ENCODE measurements at regions not wholly inside any gene's neighbourhood (a gene's known extent, or its start where the extent isn't known, plus 50 kb on each side); places are given as distances from the start of the nearest gene placed in this dataset.
"Not testable (repeated sequence)": the region's sequence is repeated elsewhere in the genome, so short reads cannot be mapped to it uniquely, and the experiment has no call there.

DNA sequence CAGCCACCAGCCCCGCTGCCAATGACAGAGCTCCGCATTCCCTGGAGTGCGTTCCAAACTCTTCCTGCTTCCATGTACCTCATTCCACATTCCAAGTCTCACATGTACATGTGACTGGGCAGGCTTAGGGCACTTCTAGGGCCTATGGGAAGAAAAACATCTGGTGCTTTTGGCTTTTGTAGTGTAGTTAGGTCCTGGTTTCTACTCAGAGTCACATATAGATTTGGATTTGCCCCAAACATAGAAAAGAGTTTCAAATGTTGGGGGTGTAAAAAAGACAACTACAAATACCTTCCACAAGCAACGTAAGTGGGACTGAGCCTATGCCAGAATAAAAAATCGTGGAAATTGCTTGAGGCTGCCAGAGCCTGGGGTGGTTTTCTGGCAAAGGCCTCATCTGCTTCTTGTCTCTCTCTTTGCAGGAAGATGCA, 84.1 kb downstream of the ZNF467 start:
- ATAC-seq (no peak), DNase-seq (no peak)
- Mint-ChIP-seq H3K9me3 (peaks cover 4% of the 10 kb centered on the region), H3K27ac (no peak overlapping the region), H3K36me3 (ENCODE audit: low read depth) (no peaks in the 10 kb centered on the region), H3K27me3 (peaks cover 45% of the 10 kb centered on the region), H3K4me1 (peaks cover 2% of the 10 kb centered on the region), H3K4me3 (no peak overlapping the region)

DNA sequence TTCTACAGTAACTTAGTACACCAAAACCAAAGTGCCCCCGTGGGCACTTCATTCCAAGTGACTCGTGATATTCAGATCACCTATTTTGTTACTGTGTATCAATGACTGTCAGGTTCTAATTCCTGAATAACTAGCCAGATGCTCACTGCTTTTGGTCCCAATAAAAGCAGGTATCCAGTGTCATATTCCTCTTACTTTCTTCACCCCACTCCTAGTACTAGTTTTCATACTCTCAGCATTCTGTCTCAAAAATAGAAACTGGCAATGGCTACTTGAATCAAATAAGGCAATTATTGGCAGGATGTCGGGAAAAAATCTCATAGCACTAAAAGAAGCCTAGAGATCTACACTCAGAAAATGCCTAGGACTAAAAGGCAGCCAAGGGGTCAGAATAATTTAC, 84.6 kb downstream of the ZNF467 start:
- H3K9me3 Mint-ChIP-seq, result peaks cover 4% of the 10 kb centered on the region
- ATAC-seq, result no peak
- no peaks in the 10 kb centered on the region for H3K36me3 Mint-ChIP-seq (ENCODE audit: low read depth)
- DNase-seq, result no peak
- peaks cover 2% of the 10 kb centered on the region for H3K4me1 Mint-ChIP-seq
- peaks cover 44% of the 10 kb centered on the region for H3K27me3 Mint-ChIP-seq
- no peak overlapping the region for H3K4me3 Mint-ChIP-seq
- no peak overlapping the region for H3K27ac Mint-ChIP-seq

DNA sequence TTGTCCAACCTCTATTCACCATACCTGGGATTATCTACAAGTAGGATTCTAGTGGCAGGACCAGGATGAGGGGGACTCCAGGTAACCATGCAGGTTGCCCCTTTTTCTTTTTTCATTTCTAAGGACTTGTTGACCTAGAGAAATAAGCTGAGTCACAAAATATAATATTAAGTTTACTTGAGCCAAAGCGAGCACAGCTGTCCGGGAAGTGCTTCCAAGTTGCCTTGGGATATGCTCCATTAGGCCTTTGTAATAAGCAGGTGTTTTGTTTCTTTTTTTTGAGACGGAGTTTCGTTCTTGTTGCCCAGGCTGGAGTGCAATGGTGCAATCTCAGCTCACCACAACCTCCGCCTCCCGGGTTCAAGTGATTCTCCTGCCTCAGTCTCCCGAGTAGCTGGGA, 85.6 kb downstream of the ZNF467 start:
- H3K27me3 Mint-ChIP-seq, result peaks cover 37% of the 10 kb centered on the region
- not testable (repeated sequence) for H3K27ac Mint-ChIP-seq; H3K36me3 Mint-ChIP-seq (ENCODE audit: low read depth); H3K4me3 Mint-ChIP-seq; ATAC-seq; DNase-seq; H3K4me1 Mint-ChIP-seq; H3K9me3 Mint-ChIP-seq

DNA sequence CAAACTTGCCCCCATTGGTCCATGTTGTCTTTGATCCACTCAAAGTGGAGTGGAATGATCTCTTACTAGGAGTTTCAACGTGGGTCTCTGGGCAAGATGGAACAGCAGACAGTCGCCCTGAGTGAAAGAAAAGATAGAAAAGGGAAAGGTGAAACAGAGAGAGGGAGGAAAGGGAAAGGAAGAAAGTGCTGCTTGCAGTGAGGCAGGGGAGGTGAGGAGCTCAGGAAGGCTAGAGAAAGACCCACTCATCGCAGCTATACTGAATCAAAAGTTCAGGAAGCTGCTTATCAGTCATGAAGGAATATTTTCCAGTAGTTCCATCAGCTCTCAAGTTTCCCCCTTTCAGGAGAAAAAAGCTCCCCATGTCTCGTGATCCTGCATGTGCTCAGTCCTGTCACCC, 86.9 kb downstream of the ZNF467 start:
- H3K4me1 Mint-ChIP-seq, result no peaks in the 10 kb centered on the region
- no peak overlapping the region for H3K27ac Mint-ChIP-seq
- peaks cover 4% of the 10 kb centered on the region for H3K9me3 Mint-ChIP-seq
- no peak for DNase-seq
- no peaks in the 10 kb centered on the region for H3K36me3 Mint-ChIP-seq (ENCODE audit: low read depth)
- H3K4me3 Mint-ChIP-seq, result no peak overlapping the region
- no peak for ATAC-seq
- H3K27me3 Mint-ChIP-seq, result peaks cover 32% of the 10 kb centered on the region

DNA sequence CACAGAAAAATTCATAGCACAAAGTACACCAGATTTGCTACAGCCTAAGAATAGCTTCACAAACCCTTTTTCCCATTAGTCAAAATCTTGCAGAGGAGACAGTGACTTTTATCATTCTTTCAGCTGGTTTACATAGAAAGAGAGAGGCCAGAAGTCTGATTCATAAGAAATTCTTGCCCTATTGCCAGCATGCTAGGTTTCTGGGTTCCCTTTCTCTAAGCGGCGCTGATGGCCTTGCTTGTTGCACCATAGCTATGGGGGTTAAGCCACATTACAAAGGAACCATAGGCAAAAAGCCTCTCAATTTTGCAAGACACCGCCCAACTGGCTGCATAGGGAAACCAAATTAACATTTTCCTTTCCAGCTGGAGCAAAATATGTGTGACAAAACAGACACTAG, 87.4 kb downstream of the ZNF467 start:
- Mint-ChIP-seq H3K4me1 (no peaks in the 10 kb centered on the region), H3K27me3 (peaks cover 29% of the 10 kb centered on the region), H3K27ac (no peak overlapping the region), H3K36me3 (ENCODE audit: low read depth) (no peaks in the 10 kb centered on the region), H3K9me3 (peaks cover 4% of the 10 kb centered on the region), H3K4me3 (no peak overlapping the region)
- ATAC-seq, result no peak
- no peak for DNase-seq

DNA sequence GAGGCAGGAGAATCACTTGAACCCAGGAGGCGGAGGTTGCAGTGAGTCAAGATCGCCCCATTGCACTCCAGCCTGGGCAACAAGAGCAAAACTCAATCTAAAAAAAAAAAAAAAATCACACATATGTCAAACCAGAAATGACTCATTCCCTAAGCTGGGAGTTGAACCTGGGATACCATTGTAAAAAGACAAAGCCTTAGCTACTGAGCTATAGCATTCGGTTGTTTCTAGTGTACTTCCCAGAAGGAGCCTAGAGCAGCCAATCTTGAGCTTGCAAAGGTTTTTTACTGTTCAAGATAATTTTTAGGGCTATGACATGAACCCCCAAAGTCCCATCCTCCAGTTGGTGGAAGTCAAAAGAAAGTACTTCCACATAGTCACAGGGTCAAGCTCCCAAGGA, 87.9 kb downstream of the ZNF467 start:
- Mint-ChIP-seq H3K27ac (no peak overlapping the region), H3K9me3 (peaks cover 4% of the 10 kb centered on the region), H3K27me3 (peaks cover 29% of the 10 kb centered on the region), H3K4me1 (no peaks in the 10 kb centered on the region), H3K4me3 (no peak overlapping the region), H3K36me3 (ENCODE audit: low read depth) (no peaks in the 10 kb centered on the region)
- no peak for ATAC-seq
- no peak for DNase-seq

DNA sequence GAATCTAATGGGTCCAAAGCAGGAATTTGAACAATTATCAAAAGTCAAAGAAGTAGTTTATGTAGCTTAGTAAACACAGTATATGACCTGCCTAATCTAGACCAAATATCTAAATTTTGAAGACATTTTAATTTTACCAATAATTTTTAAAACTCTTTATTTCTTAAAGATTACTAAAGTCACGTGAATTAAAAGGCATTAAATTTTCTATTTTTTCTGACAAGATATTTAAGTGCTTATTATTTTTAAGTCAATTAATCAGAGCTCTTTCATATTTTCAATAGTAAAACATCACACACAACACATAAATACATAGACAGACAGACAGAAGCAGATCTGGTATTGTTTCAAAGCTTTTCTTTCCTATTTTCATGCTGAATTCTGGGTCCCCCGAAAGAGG, 89.5 kb downstream of the ZNF467 start:
- no peak overlapping the region for H3K27ac Mint-ChIP-seq
- H3K4me3 Mint-ChIP-seq, result no peak overlapping the region
- H3K4me1 Mint-ChIP-seq, result no peaks in the 10 kb centered on the region
- no peaks in the 10 kb centered on the region for H3K36me3 Mint-ChIP-seq (ENCODE audit: low read depth)
- peaks cover 27% of the 10 kb centered on the region for H3K27me3 Mint-ChIP-seq
- no peak for DNase-seq
- ATAC-seq, result no peak
- peaks cover 3% of the 10 kb centered on the region for H3K9me3 Mint-ChIP-seq

DNA sequence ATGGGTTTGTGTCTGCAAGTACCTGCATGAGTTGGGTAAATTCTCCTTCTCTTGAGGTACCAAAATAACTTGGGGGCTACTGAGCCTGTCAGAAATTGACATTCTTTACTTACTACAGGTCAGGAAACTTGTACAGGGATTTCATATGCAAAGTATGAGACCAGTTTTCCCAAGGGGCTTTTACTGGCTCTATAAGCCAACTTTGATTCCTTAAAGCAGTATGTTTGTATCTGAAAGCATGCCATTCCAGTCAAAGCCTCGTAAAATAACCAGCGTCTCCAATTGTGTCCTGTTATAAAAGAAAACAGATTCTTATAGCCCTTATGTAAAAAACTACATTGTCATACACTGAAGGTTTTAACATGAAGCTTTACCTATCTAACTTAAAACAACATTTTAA, 90.2 kb downstream of the ZNF467 start:
- Mint-ChIP-seq H3K36me3 (ENCODE audit: low read depth) (no peaks in the 10 kb centered on the region), H3K4me3 (no peak overlapping the region), H3K4me1 (no peaks in the 10 kb centered on the region), H3K27me3 (peaks cover 24% of the 10 kb centered on the region), H3K27ac (no peak overlapping the region), H3K9me3 (peaks cover 3% of the 10 kb centered on the region)
- no peak for ATAC-seq
- no peak for DNase-seq

DNA sequence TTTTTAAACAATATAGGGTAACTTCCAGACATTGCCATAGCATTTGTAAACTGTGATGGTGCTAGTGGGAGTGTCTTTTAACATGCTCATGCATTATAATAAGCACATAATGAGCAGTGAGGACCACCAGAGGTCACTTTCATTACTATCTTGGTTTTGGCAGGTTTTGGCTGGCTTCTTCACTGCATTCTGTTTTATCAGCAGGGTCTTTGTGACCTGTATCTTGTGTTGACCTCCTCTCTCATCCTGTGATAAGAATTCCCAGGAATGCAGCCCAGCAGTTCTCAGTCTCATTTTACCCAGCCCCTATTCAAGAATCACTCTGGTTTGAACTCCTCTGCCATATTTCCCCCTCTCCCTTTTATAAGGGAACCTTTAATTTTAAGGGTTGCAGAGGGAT, 91.3 kb downstream of the ZNF467 start:
- no peaks in the 10 kb centered on the region for H3K36me3 Mint-ChIP-seq (ENCODE audit: low read depth)
- no peaks in the 10 kb centered on the region for H3K4me1 Mint-ChIP-seq
- H3K9me3 Mint-ChIP-seq, result peaks cover 3% of the 10 kb centered on the region
- no peak overlapping the region for H3K27ac Mint-ChIP-seq
- peaks cover 24% of the 10 kb centered on the region for H3K27me3 Mint-ChIP-seq
- H3K4me3 Mint-ChIP-seq, result no peak overlapping the region
- DNase-seq (no peak), ATAC-seq (no peak)

DNA sequence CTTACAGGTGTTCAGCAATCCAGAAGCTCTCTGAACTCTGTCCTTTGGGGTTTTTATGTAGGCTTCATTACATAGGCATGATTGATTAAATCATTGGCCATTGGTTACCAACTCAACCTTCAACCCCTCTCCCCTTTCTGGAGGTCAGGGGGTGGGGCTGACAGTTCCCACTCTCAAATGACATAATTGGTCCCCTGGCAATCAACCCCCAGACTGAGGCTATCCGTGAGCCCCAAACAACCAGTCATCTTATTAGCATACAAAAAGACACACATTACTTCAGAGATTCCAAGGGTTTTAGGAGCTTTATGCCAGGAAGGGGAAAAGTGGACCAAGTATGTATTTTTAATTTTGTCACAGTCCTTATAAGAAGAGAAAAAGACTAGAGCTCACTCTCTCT, 92.1 kb downstream of the ZNF467 start:
- Mint-ChIP-seq H3K27me3 (peaks cover 24% of the 10 kb centered on the region), H3K9me3 (peaks cover 3% of the 10 kb centered on the region), H3K36me3 (ENCODE audit: low read depth) (no peaks in the 10 kb centered on the region), H3K4me1 (no peaks in the 10 kb centered on the region), H3K4me3 (no peak overlapping the region), H3K27ac (no peak overlapping the region)
- no peak for DNase-seq
- ATAC-seq, result no peak

DNA sequence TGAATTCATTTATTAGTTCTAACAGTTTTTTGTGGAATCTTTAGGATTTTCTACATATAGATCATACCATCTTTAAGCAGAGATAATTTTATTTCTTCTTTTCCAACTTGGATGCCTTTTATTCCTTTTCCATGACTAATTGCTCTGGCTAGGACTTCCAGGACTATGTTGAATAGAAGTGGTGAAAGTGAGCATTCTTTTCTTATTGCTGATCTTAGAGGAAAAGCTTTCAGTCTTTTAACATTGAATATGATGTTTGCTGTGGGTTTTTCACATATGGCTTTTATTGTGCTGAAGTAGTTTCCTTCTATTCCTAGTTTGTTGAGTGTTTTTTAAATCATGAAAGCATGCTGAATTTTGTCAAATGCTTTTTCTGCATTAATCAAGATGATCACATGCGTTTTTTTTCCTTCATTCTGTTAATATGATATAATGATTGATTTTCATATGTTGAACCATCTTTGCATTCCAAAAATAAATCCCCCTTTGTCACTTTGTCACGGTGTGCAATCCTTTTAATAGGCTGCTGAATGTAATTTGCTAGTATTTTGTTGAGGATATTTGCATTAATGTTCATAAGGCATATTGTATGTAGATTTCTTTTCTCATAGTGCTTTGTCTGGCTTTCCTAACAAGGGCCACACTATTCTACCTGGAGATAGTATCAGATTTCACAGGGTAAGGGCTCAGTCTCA, 92.9 kb downstream of the ZNF467 start:
- H3K36me3 Mint-ChIP-seq (ENCODE audit: low read depth), result no peaks in the 10 kb centered on the region
- ATAC-seq (no peak), DNase-seq (no peak)
- no peak overlapping the region for H3K4me3 Mint-ChIP-seq
- peaks cover 3% of the 10 kb centered on the region for H3K9me3 Mint-ChIP-seq
- no peak overlapping the region for H3K27ac Mint-ChIP-seq
- peaks cover 24% of the 10 kb centered on the region for H3K27me3 Mint-ChIP-seq
- H3K4me1 Mint-ChIP-seq, result no peaks in the 10 kb centered on the region

DNA sequence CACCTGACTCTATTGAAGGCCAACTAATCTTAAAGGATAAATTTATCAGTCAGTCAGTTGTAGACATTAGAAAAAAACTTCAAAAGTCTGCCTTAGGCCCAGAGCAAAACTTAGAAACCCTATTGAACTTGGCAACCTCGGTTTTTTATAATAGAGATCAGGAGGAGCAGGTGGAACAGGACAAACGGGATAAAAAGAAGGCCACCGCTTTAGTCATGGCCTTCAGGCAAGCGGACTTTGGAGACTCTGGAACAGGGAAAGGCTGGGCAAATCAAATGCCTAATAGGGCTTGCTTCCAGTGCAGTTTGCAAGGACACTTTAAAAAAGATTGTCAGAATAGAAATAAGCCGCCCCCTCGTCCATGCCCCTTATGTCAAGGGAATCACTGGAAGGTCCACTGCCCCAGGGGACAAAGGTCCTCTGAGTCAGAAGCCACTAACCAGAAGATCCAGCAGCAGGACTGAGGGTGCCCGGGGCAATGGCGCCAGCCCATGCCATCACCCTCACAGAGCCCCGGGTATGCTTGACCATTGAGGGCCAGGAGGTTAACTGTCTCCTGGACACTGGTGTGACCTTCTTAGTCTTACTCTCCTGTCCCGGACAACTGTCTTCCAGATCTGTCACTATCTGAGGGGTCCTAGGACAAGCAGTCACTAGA, 98.5 kb downstream of the ZNF467 start:
- DNase-seq; H3K9me3 Mint-ChIP-seq; H3K27ac Mint-ChIP-seq; H3K4me1 Mint-ChIP-seq; H3K36me3 Mint-ChIP-seq (ENCODE audit: low read depth); H3K4me3 Mint-ChIP-seq; ATAC-seq: not testable (repeated sequence)
- H3K27me3 Mint-ChIP-seq, result peaks cover 26% of the 10 kb centered on the region

DNA sequence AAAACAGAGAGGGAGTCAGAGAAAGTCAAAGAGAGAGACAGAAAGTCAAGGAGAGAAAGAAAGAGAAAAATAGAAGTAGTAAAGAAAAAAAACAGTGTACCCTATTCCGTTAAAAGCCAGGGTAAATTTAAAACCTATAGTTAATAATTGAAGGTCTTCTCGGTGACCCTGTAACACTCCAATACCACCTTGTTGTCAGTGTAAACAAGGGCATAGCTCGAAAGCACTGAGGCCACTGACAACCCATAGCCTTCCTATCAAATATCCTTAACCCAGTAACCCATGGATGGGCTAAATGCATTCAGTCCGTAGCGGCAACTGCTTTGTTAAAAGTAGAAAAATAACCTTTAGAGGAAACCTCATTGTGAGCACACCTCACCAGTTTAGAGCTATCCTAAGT, 100.4 kb downstream of the ZNF467 start:
- H3K27me3 Mint-ChIP-seq, result peaks cover 25% of the 10 kb centered on the region
- no peaks in the 10 kb centered on the region for H3K9me3 Mint-ChIP-seq
- H3K27ac Mint-ChIP-seq, result no peak overlapping the region
- H3K4me1 Mint-ChIP-seq, result no peaks in the 10 kb centered on the region
- DNase-seq, result no peak
- no peak overlapping the region for H3K4me3 Mint-ChIP-seq
- no peaks in the 10 kb centered on the region for H3K36me3 Mint-ChIP-seq (ENCODE audit: low read depth)
- ATAC-seq, result no peak

DNA sequence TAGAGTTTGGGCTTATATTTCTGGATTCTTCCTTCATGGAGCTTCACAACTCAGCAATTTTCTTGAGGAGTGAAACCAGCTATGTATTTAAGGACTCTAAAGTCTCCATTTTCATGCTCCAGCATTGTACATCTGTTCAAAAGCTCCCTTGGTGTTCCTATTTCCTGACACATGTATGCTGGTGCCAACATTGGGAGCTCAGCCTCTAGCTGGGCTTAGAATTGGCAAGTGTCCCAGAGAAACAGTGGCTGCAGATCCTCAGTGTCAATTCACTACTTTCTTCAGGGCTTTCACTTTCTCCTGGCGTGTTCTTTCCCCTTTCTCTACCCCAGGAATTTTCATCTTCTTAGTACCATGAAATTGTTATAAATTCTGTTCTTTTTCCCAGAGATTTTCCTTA, 103.1 kb downstream of the ZNF467 start:
- Mint-ChIP-seq H3K27ac (no peak overlapping the region), H3K27me3 (peaks cover 32% of the 10 kb centered on the region), H3K36me3 (ENCODE audit: low read depth) (no peaks in the 10 kb centered on the region), H3K4me3 (no peak overlapping the region), H3K9me3 (no peaks in the 10 kb centered on the region), H3K4me1 (no peaks in the 10 kb centered on the region)
- no peak for DNase-seq
- no peak for ATAC-seq

DNA sequence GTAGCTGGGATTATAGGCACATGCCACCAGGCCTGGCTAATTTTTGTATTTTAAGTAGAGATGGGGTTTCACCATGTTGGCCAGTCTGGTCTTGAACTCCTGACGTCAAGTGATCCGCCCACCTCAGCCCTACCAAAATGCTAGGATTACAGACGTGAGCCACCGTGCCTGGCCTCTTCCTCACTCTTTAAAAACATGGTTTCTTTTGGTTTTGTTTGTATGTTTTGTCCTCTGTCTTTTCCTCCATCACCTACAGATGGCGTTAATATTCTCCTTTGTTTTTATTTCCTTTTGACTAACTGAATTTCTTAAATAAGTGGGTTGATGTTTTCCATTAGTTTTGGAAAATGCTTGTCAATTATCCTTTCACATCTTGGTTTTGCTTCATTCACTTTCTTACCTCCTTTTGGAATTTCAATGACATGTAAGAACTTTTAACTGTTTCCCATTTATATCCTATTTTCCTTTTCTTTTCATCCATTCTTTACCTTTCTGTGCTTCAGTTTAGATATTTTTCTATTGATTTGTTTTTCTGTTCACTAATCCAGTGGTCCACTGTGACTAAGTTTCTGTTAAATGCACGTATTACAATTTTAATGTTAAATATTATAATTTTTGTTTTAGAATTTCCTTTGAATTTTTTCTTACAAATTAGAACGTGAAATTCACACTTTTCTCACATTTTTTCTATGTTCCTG, 104.1 kb downstream of the ZNF467 start:
- Mint-ChIP-seq H3K27me3 (peaks cover 31% of the 10 kb centered on the region), H3K27ac (no peak overlapping the region), H3K9me3 (no peaks in the 10 kb centered on the region), H3K4me3 (no peak overlapping the region), H3K4me1 (no peaks in the 10 kb centered on the region), H3K36me3 (ENCODE audit: low read depth) (no peaks in the 10 kb centered on the region)
- ATAC-seq, result no peak
- no peak for DNase-seq
